Stimulated activated naive CD8-positive, alpha-beta T cell treated with anti-CD3 and anti-CD28 coated beads, Interleukin-15, amount 100 ng/mL, for 72 hours (primary cell): ENCODE measurements at regions not wholly inside any gene's neighbourhood (a gene's known extent, or its start where the extent isn't known, plus 50 kb on each side); places are given as distances from the start of the nearest gene placed in this dataset.
A peak's percentile ranks its signal among the peaks of the same experiment; 100 is the strongest.

Source experiments
- ATAC-seq: fragments of 150-1000 bp; cut with Tn5 transposase; 2 replicates; pipeline ENCODE4 v1.10.0; 2021; ENCODE audit warnings: mild to moderate bottlenecking, moderate library complexity
- DNase-seq, 2 donors: peaks; one replicate each; pipeline ENCODE4 v3.0.0; 2021 to 2022
- H3K27ac Mint-ChIP-seq, 2 donors: one replicate each; pipeline ENCODE4 v1.8.0; 2022; ENCODE audit warnings: mild to moderate bottlenecking in 2 of 2, mixed read lengths in 2 of 2, moderate library complexity in 2 of 2
- H3K27me3 Mint-ChIP-seq: one replicate; pipeline ENCODE4 v1.8.0; 2022; ENCODE audit warnings: mixed read lengths
- H3K4me1 Mint-ChIP-seq: one replicate; pipeline ENCODE4 v1.8.0; 2022; ENCODE audit warnings: mild to moderate bottlenecking, mixed read lengths
- H3K4me3 Mint-ChIP-seq, 2 donors: one replicate each; pipeline ENCODE4 v1.8.0; 2022; ENCODE audit warnings: mild to moderate bottlenecking in 2 of 2, mixed read lengths in 2 of 2, moderate library complexity in 1 of 2
- H3K9me3 Mint-ChIP-seq, 2 donors: one replicate each; pipeline ENCODE4 v1.8.0; 2022; ENCODE audit warnings: mixed read lengths in 2 of 2

DNA sequence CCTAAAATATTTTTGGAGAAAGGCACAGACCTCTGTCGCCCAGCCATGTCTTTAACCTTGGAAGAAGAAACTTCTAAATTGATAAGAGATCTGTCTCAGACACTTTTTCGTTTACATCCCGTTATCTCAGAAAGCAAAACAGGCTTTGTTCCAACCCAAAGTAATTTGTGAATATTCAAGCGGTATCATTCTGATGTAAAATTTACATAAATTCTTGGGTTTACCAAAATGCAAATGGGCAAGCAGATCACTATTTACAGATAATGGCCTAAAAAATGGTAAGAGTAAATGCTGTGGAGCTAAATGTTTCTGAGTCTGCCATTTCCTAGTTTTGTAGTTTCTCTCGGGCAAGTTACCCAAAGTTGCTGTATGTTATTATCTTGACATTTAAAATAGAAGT, 101.9 kb upstream of the VPREB1 start:
- H3K27me3 Mint-ChIP-seq, result peaks cover 36% of the 10 kb centered on the region
- no peak for ATAC-seq
- H3K9me3 Mint-ChIP-seq, result no peaks in the 10 kb centered on the region

DNA sequence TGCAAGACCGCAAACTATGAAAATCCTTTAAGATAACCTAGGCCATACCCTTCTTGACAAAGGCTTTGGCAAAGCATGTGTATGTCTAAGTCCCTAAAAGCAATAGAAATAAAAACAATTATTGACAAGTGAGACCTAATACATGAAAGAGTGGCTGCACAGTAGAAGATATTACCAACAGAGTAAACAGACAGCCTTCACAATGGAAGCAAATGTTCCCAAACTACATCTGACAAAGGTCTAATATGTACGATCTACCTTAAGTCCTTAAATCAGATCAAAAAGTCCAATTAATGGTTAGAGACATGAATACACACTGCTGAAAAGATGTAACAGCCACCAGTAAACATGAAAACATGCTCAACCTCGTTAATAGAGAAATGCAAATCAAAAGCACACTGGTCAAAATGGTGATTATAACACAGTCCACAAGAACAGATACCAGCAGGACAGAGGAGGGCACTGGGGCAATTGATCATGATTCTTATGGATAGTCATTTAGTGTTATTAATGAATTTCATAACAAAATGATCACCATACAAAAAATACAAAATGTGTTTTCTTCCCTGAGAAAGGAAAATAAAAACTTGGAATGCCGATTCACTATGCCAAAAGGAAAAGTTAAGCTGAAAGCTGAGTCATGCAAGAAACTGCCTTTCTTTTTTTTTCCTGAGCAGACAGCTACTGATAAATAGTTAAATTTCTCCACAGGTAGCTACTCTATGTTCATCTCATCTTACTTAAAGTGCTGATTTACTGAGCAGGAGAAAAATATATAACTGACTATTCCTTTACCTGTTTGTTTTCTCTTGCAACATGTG, 102.6 kb upstream of the VPREB1 start:
- Mint-ChIP-seq H3K9me3 (no peaks in the 10 kb centered on the region), H3K27me3 (peaks cover 29% of the 10 kb centered on the region), H3K4me1 (no peaks in the 10 kb centered on the region), H3K27ac (no peak overlapping the region), H3K4me3 (no peak overlapping the region)
- DNase-seq (no peak), ATAC-seq (no peak)

More for the DNA sequence above, 101.9 kb upstream of the VPREB1 start:
- Mint-ChIP-seq H3K27ac (no peak overlapping the region), H3K4me3 (no peak overlapping the region), H3K4me1 (no peaks in the 10 kb centered on the region)
- no peak for DNase-seq

DNA sequence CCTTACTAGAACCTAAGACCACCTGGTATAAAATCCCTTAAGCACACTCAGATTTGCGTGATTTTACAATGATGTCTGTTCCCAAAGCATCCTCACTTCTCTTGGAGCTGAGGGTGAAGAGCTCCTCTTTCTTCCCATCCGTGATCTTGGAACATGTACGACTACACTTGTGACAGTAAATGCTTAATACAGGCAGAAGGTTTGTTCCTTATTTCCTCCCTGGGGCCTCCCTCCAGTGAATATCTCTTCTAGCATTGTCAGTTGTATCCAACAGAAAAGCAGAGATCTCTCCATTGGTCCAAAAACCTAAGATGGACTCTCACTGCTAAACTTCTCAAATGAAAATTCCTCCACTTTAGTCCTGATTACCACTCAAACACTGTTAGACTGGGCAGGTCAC, 103.6 kb upstream of the VPREB1 start:
- Mint-ChIP-seq H3K27me3 (peaks cover 23% of the 10 kb centered on the region), H3K4me1 (no peaks in the 10 kb centered on the region), H3K9me3 (no peaks in the 10 kb centered on the region), H3K4me3 (no peak overlapping the region), H3K27ac (no peak overlapping the region)
- DNase-seq (no peak), ATAC-seq (no peak)

DNA sequence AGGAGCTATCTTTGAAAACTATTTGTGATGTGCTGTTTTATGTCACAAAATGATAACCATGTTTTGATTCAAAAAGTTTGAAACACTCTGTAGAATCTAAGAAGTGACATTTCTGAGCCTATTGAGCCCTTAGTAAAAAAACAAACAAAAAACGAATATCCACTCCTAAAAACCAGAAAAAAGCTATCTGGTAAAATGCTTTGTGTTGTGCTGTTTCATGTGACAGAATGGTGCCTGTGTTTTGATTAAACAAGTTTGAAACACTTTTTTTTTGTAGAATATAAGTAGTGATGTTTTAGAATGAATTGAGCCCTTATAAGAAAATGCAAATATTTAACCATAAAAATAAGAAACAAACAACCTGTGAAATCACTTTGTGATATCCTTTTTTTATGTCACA, 105.2 kb upstream of the VPREB1 start:
- ATAC-seq (no peak), DNase-seq (no peak)
- Mint-ChIP-seq H3K4me1 (no peaks in the 10 kb centered on the region), H3K9me3 (no peaks in the 10 kb centered on the region), H3K4me3 (no peak overlapping the region), H3K27ac (no peak overlapping the region), H3K27me3 (peaks cover 23% of the 10 kb centered on the region)

DNA sequence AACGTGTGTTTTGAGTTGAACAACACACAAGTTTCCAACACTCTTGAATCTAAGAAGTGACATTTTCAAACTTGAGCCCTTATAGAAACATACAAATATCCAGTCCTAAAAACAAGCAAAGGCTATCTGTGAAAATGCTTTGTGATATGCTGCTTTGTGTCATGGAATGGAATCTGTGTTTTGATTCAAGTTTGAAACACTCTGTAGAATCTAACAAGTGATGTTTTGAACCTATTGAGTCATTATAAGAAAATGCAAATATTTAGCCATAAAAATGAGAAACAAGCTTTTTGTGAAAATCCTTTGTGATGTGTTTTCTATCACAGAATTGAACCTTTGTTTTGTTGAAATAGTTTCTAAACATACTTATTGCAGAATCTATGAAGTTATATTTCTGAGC, 105.7 kb upstream of the VPREB1 start:
- ATAC-seq (no peak), DNase-seq (no peak)
- Mint-ChIP-seq H3K9me3 (no peaks in the 10 kb centered on the region), H3K27me3 (peaks cover 23% of the 10 kb centered on the region), H3K4me1 (no peaks in the 10 kb centered on the region), H3K4me3 (no peak overlapping the region), H3K27ac (no peak overlapping the region)

DNA sequence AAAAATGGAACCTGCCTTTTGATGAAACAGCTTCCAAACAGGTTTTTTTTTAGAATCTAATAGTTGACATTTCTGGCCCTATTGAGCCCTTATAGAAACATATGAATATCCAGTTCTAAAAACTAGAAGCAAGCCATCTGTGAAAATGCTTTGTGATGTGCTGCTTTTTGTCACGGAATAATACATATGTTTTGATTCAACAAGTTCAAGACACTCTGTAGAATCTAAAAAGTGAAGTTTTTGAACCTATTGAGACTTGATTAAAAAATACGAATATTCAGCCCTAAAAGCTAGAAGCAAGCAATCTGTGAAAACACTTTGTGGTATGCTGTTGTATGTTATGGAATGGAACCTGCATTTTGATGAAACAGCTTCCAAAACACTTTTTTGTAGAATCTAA, 106.7 kb upstream of the VPREB1 start:
- no peak overlapping the region for H3K27ac Mint-ChIP-seq
- H3K9me3 Mint-ChIP-seq, result no peaks in the 10 kb centered on the region
- no peaks in the 10 kb centered on the region for H3K4me1 Mint-ChIP-seq
- DNase-seq (no peak), ATAC-seq (no peak)
- H3K27me3 Mint-ChIP-seq, result peaks cover 15% of the 10 kb centered on the region
- H3K4me3 Mint-ChIP-seq, result no peak overlapping the region

DNA sequence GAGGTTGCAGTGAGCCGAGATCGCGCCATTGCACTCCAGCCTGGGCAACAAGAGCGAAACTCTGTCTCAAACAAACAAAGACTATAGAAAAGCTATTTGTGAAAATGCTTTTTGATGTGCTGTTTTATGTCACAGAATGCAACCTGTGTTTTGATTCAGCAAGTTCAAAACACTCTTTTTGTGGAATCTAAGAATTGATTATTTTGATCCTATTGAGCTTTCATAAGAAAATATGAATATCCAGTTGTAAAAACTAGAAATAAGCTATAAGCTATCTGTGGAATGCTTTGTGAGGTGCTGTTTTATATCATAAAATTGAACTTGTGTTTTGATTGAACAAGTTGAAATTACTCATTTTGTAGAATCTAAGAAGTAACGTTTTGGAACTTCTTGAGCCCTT, 110.7 kb upstream of the VPREB1 start:
- H3K27ac Mint-ChIP-seq, result no peak overlapping the region
- H3K9me3 Mint-ChIP-seq, result no peaks in the 10 kb centered on the region
- H3K27me3 Mint-ChIP-seq, result peaks cover 7% of the 10 kb centered on the region
- H3K4me1 Mint-ChIP-seq, result peaks cover 7% of the 10 kb centered on the region
- ATAC-seq (no peak), DNase-seq (no peak)
- H3K4me3 Mint-ChIP-seq, result no peak overlapping the region

DNA sequence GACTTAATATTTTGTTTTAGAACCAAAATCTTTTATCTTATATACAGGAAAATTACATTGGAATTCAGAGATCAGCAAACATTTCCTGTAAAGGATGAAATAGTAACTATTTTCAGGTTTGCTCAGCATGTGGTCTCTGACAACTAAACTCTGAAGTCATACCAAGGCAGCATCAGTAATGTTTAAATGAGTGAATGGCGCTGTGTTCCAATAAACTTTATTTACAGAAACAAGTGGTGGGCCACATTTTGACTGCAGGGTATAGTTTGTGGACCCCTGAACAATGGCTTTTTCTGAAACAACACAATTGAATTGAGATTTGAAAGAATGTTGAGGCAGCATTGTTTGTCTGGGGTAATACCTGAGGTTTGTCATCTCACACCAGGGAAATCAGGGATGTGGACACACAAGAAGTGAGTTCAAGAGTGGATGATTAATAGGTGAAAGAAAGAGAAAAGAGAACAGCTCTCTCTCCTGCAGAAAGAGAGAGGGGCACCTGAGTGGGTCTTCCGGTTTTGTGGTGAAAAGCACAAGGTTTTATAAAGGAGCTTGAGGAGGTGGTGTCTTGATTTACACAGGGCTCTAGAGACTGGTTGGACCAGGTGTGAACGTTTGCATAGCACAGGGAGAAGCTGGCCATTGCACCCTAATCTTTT, 113.5 kb upstream of the VPREB1 start:
- ATAC-seq, result peak; percentile 45
- Mint-ChIP-seq H3K4me1 (peaks cover 7% of the 10 kb centered on the region), H3K27me3 (peaks cover 7% of the 10 kb centered on the region), H3K9me3 (no peaks in the 10 kb centered on the region), H3K27ac (no peak overlapping the region), H3K4me3 (peak overlapping the region in 1 of 2 donors; percentile 18)
- DNase-seq, result no peak

DNA sequence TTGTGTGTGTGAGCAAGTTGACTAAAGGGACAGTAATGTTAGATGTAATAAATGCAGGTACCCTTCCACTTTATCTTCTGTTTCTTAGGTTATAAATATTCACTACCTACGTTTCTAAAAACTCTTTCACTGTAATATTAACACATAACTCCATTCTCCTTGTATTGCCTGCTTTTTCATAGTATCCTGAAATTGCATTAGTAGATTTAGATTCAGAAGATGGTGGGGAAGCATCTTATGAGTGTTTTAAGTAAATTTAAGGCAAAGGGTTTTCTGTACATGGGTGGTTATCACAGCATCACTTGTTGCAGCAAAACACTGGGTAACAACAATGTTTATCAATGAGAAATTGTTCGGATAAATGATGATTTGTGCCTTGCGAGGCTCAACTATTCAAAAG, 115.2 kb upstream of the VPREB1 start:
- H3K4me1 Mint-ChIP-seq, result peaks cover 7% of the 10 kb centered on the region
- DNase-seq (no peak), ATAC-seq (no peak)

DNA sequence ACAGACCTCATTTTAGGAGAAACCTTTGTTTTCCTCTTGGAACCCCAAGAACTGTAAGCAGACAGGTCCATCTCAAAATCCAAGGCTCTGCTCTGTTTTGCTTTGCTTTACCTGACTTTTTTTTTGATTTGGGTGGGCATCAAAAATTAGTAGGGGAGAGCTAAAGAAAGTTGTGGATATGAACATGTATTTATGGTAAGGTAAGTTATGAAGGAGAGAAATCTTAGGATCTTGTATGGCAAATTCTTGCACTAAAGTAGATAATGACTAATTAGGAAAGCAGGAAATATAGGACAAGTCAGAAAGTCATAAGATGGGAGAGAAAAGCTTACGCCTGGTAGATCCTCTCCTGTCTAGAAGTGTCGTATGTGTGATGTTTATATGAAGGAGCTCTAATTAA, 116.1 kb upstream of the VPREB1 start:
- no peaks in the 10 kb centered on the region for H3K9me3 Mint-ChIP-seq
- ATAC-seq, result no peak
- no peak overlapping the region for H3K4me3 Mint-ChIP-seq
- no peak for DNase-seq
- peak overlapping the region in 1 of 2 donors; percentile 23 for H3K27ac Mint-ChIP-seq
- H3K27me3 Mint-ChIP-seq, result peaks cover 16% of the 10 kb centered on the region
- H3K4me1 Mint-ChIP-seq, result peaks cover 7% of the 10 kb centered on the region

More for the DNA sequence above, 115.2 kb upstream of the VPREB1 start:
- Mint-ChIP-seq H3K4me3 (no peak overlapping the region), H3K27ac (no peak overlapping the region), H3K27me3 (peaks cover 7% of the 10 kb centered on the region), H3K9me3 (no peaks in the 10 kb centered on the region)

DNA sequence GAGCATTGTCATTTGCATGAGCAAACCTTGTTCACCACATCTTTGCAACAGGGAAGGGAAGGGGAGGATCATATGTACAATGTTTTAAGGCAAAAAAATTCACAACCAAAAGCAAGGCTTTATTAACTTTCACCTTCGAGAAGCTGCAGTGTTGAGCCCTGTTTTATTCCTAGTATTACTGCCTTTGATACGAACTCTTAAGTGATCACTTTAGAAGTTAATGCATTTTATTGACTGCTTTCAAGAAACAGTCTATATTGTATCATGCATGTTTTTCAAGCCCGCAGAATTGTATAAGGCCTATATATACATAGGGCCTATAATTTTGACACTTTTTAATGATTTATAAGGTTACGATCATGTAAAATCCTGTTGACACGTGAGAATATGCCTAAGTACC, 117.5 kb upstream of the VPREB1 start:
- H3K27me3 Mint-ChIP-seq, result peaks cover 23% of the 10 kb centered on the region
- DNase-seq, result no peak
- peaks cover 7% of the 10 kb centered on the region for H3K4me1 Mint-ChIP-seq
- no peak overlapping the region for H3K4me3 Mint-ChIP-seq
- no peak for ATAC-seq
- H3K27ac Mint-ChIP-seq, result no peak overlapping the region
- no peaks in the 10 kb centered on the region for H3K9me3 Mint-ChIP-seq

DNA sequence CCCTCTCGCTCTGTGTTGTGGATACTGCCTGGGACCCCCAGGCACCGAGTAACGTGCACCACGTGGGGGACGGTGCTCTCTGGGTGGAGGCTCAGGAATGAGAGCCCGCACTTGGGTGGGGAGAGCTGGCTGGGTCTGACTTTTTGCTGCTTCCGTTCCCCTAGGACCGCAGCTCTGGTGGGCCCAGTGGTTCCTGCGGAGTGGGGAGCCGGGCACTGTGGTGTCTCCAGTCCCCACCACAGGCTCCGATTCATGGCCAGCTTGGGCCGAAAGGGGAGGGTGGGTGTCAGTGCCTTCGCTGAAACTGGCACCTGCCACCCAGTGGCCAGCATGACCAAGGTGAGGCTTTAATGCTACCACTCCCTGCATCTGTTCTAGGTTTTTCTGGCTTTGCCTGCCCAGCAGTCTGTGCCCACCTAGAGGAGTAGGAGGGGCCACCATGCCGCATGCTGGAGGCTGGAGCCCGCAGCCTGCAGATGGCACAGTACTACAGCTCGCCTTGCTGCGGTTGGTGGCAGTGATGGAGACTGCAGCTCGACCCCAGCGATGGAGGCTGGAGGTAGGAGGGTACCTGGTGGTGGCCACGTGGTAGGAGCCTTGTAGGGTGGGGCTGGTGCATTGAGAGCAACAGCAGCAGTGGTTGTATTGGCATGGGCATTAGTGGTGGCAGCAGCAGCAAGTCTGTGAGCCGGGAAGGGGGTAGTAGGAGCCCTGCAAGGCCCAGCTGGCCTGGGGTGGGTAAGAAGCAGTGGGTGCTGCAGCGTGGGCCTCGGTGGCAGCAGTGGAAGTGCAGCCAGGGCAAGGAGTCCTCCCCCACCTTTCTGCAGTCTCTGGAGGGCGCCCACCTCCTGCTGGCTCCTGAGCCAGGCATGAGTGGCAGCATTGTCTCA, 118.8 kb upstream of the VPREB1 start:
- Mint-ChIP-seq H3K4me3 (no peak overlapping the region), H3K4me1 (no peaks in the 10 kb centered on the region), H3K9me3 (no peaks in the 10 kb centered on the region), H3K27ac (no peak overlapping the region), H3K27me3 (peaks cover 21% of the 10 kb centered on the region)
- ATAC-seq, result no peak
- no peak for DNase-seq

DNA sequence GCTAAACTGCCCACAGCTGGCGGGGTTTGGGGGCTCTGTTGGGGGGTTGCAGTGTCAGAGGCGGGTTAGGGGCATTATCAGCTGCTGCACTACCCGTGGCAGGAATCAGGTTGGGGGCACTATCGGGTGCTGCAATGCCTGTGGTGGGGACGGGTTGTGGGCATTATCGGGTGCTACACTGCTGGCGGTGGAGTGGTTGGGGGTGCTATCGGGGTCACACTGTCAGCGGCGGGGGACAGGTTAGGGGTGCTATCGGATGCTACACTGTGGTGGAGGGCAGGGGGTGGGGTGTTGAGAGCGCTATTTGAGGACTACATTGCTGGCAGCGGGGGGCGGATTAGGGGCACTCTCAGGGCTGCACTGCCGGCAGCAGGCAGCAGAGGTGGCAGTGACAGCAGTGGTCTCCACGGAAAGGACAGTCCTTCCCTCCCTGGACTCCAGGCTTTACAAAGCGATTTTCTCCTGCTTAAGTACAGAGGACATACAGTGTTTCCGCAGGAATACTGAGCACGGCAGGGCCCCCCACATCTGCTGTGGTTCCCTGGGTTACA, 119.5 kb upstream of the VPREB1 start:
- H3K27me3 Mint-ChIP-seq, result peaks cover 21% of the 10 kb centered on the region
- H3K4me3 Mint-ChIP-seq, result no peak overlapping the region

DNA sequence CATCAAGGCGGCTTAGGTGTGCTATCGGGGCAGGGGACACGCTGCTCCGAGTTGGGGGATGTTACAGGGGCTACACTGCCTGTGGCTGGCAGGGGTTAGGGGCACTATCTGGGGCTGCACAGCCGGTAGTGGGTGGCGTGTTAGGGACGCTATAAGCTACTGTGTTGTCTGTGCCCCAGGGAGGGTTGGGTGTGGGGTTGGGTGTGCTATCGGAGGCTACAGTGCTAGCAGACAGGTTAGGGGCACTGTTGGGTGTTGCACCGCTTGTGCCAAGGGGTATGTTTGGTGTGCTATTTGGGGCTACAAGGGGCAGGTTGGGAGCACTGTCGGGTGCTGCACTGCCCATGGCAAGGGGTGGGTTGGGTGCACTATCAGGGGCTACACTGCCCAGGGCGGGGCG, 120.2 kb upstream of the VPREB1 start:
- DNase-seq, result no peak
- Mint-ChIP-seq H3K4me3 (no peak overlapping the region), H3K4me1 (no peaks in the 10 kb centered on the region), H3K27me3 (peaks cover 24% of the 10 kb centered on the region), H3K9me3 (no peaks in the 10 kb centered on the region), H3K27ac (no peak overlapping the region)
- ATAC-seq, result no peak

More for the DNA sequence above, 119.5 kb upstream of the VPREB1 start:
- Mint-ChIP-seq H3K9me3 (no peaks in the 10 kb centered on the region), H3K27ac (no peak overlapping the region), H3K4me1 (no peaks in the 10 kb centered on the region)
- DNase-seq (no peak), ATAC-seq (no peak)

DNA sequence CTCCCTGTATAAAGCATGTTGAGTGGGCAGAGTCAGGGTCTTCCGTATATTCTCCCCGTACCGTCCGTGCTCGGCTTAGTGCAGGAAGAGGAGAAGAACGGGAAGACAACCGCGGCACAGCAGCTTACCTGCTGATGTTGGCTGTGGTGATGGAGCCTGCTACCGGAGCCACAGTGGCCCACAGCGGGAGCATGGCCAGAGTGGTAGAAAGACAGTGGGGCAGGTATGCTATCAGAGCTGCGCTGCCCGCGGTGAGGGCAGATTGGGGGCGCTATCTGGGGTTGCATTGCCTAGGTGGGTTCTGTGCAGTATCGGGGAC, 120.7 kb upstream of the VPREB1 start:
- no peaks in the 10 kb centered on the region for H3K9me3 Mint-ChIP-seq
- H3K4me1 Mint-ChIP-seq, result no peaks in the 10 kb centered on the region
- H3K27me3 Mint-ChIP-seq, result peaks cover 29% of the 10 kb centered on the region
- ATAC-seq (no peak), DNase-seq (no peak)
- H3K4me3 Mint-ChIP-seq, result no peak overlapping the region
- no peak overlapping the region for H3K27ac Mint-ChIP-seq
